H7 (cell line): ENCODE measurements at regions not wholly inside any gene's neighbourhood (a gene's known extent, or its start where the extent isn't known, plus 50 kb on each side); places are given as distances from the start of the nearest gene placed in this dataset.

Experiments used
- DNase-seq: peaks from one replicate; pipeline ENCODE4 v3.0.0; 2012
- H3K27me3 ChIP-seq: 2 replicates; pipeline ENCODE4 v1.6.0; 2011; ENCODE audit warnings: mild to moderate bottlenecking, low read length; ENCODE audit not compliant: control insufficient read depth, insufficient read depth
- H3K36me3 ChIP-seq: replicated peaks from 2 replicates; pipeline ENCODE4 v1.5.1; 2011; ENCODE audit warnings: low read length; ENCODE audit not compliant: control insufficient read depth, insufficient read depth
- H3K4me3 ChIP-seq: 2 replicates; pipeline ENCODE4 v1.5.1; 2011; ENCODE audit warnings: low read depth, mild to moderate bottlenecking, control low read depth, low read length, moderate library complexity; ENCODE audit not compliant: insufficient read depth

- H3K4me3 ChIP-seq = no peak overlapping the region
- DNase-seq = peak; percentile 21
- H3K36me3 ChIP-seq = no peaks in the 10 kb centered on the region
- no peaks in the 10 kb centered on the region for H3K27me3 ChIP-seq
Observed at GRCh38 chr6:127641905-127642304, 64.9 kb downstream of the C6orf58 start.
